Upper lobe of left lung (tissue), 6 donors: ENCODE measurements at regions not wholly inside any gene's neighbourhood (a gene's known extent, or its start where the extent isn't known, plus 50 kb on each side); places are given as distances from the start of the nearest gene placed in this dataset.

Experiments
- ATAC-seq, 2 donors: fragments of 200-7000 bp; cut with Tn5 transposase; one replicate each; pipeline ENCODE4 v1.9.1; 2022; ENCODE audit warnings: mild to moderate bottlenecking in 2 of 2, moderate library complexity in 2 of 2; ENCODE audit not compliant: low FRiP score in 2 of 2
- DNase-seq, 2 donors: peaks; one replicate each; pipeline ENCODE4 v3.0.0-alpha.2; 2019 to 2020
- H3K27ac ChIP-seq, 4 donors: fragments of 200-600 bp; sonication (generic); one replicate each; pipeline ENCODE4 v1.5.1; 2016 to 2019
- H3K27me3 ChIP-seq, 4 donors: fragments of 200-600 bp; sonication (generic); one replicate each; pipeline ENCODE4 v1.5.1; 2017 to 2019
- H3K36me3 ChIP-seq, 4 donors: fragments of 200-600 bp; sonication (generic); one replicate each; pipeline ENCODE4 v1.5.1; 2016 to 2019
- H3K4me1 ChIP-seq, 4 donors: fragments of 200-600 bp; sonication (generic); one replicate each; pipeline ENCODE4 v1.5.1; 2018 to 2019
- H3K4me3 ChIP-seq, 4 donors: fragments of 200-600 bp; sonication (generic); one replicate each; pipeline ENCODE4 v1.5.1; 2017 to 2019; ENCODE audit warnings: mild to moderate bottlenecking in 2 of 4, moderate library complexity in 1 of 4
- H3K9me3 ChIP-seq, 4 donors: fragments of 200-600 bp; sonication (generic); one replicate each; pipeline ENCODE4 v1.5.1; 2018 to 2019
- CTCF ChIP-seq, 6 experiments: fragments of 450-650 bp in 4 of 6; fragments of 200-600 bp in 2 of 6; sonication (generic) in 2 of 6; IDR thresholded peaks; one replicate each; pipeline ENCODE4 v1.5.1; 2016 to 2019; ENCODE audit warnings: antibody characterized with exemption in 6 of 6
- EP300 ChIP-seq, 4 donors: sonication (generic); formaldehyde crosslinking; IDR thresholded peaks; one replicate each; pipeline ENCODE4 v1.5.1; 2017; ENCODE audit warnings: antibody characterized with exemption in 4 of 4, control low read depth in 2 of 4
- POLR2A ChIP-seq, 4 donors: fragments of 450-650 bp; IDR thresholded peaks; one replicate each; pipeline ENCODE4 v1.5.1; 2016 to 2017; ENCODE audit warnings: antibody characterized with exemption in 4 of 4, mild to moderate bottlenecking in 2 of 4
- POLR2AphosphoS5 ChIP-seq, 2 donors: sonication (generic); formaldehyde crosslinking; IDR thresholded peaks; one replicate each; pipeline ENCODE4 v1.5.1; 2017; ENCODE audit warnings: antibody characterized with exemption in 2 of 2
- WGBS, 2 donors: methylation state at CpG; one replicate each; pipeline ENCODE4 v1.1.5; 2017 to 2018; 5-methylcytosine and 5-hydroxymethylcytosine counted together
- donor health status: DM: no; HTN: no; CAD: no; lungs with moderate emphysema.
- donor health status: DM: no; HTN: yes; CAD: no; lungs with severe emphysema.

GRCh38 chr17:33650304-33650703 is 357.2 kb upstream of the ASIC2 start:
- 70 to 73% methylated on average over 5 of the region's 5 CpGs for WGBS, 2 donors
- Histone ChIP-seq H3K27me3 (no peaks in the 10 kb centered on the region), H3K36me3 (no peaks in the 10 kb centered on the region), H3K9me3 (no peaks in the 10 kb centered on the region), H3K4me3 (no peak overlapping the region), H3K4me1 (peaks cover 0 to 3% (median 0%) of the 10 kb centered on the region in 4 donors), H3K27ac (no peak overlapping the region)
- TF ChIP-seq POLR2A (IDR thresholded peaks at IDR 0.05) (no peak), CTCF (IDR thresholded peaks at IDR 0.05) (no peak), EP300 (IDR thresholded peaks at IDR 0.05) (no peak), POLR2AphosphoS5 (IDR thresholded peaks at IDR 0.05) (no peak)
- DNase-seq: no peak
- ATAC-seq: no peak

GRCh38 chr17:33651686-33652085 is 358.6 kb upstream of the ASIC2 start:
- no peak for ATAC-seq

GRCh38 chr17:33652731-33653398 is 359.8 kb upstream of the ASIC2 start:
- DNase-seq (no peak), ATAC-seq (no peak)
- no peaks in the 10 kb centered on the region for H3K36me3 ChIP-seq
- 66 to 71% methylated on average over 6 of the region's 6 CpGs for WGBS, 2 donors
- no peak for TF ChIP-seq POLR2A (IDR thresholded peaks at IDR 0.05)
- no peak for TF ChIP-seq EP300 (IDR thresholded peaks at IDR 0.05)
- no peak for TF ChIP-seq CTCF (IDR thresholded peaks at IDR 0.05)
- TF ChIP-seq POLR2AphosphoS5 (IDR thresholded peaks at IDR 0.05): no peak
- no peaks in the 10 kb centered on the region for H3K27me3 ChIP-seq
- H3K4me1 ChIP-seq: peaks cover 0 to 3% (median 0%) of the 10 kb centered on the region in 4 donors
- no peaks in the 10 kb centered on the region for H3K9me3 ChIP-seq
- H3K27ac ChIP-seq: no peak overlapping the region
- no peak overlapping the region for H3K4me3 ChIP-seq

More at GRCh38 chr17:33651686-33652085, 358.6 kb upstream of the ASIC2 start:
- no peak overlapping the region for H3K4me3 ChIP-seq
- H3K4me1 ChIP-seq: peaks cover 0 to 3% (median 0%) of the 10 kb centered on the region in 4 donors
- H3K36me3 ChIP-seq: no peaks in the 10 kb centered on the region
- WGBS, 2 donors: 84 to 89% methylated on average over 2 to 3 of the region's 3 CpGs
- no peaks in the 10 kb centered on the region for H3K27me3 ChIP-seq
- H3K27ac ChIP-seq: no peak overlapping the region
- no peaks in the 10 kb centered on the region for H3K9me3 ChIP-seq
- TF ChIP-seq POLR2A (IDR thresholded peaks at IDR 0.05) (no peak), CTCF (IDR thresholded peaks at IDR 0.05) (no peak), POLR2AphosphoS5 (IDR thresholded peaks at IDR 0.05) (no peak)
- no peak for DNase-seq

- peaks cover 0 to 3% (median 0%) of the 10 kb centered on the region in 4 donors for H3K4me1 ChIP-seq
- no peak overlapping the region for H3K4me3 ChIP-seq
- H3K27me3 ChIP-seq: no peaks in the 10 kb centered on the region
- H3K9me3 ChIP-seq: no peaks in the 10 kb centered on the region
- TF ChIP-seq POLR2AphosphoS5 (IDR thresholded peaks at IDR 0.05) (no peak), CTCF (IDR thresholded peaks at IDR 0.05) (no peak), EP300 (IDR thresholded peaks at IDR 0.05) (no peak), POLR2A (IDR thresholded peaks at IDR 0.05) (no peak)
- ATAC-seq (no peak), DNase-seq (no peak)
- no peak overlapping the region for H3K27ac ChIP-seq
- no peaks in the 10 kb centered on the region for H3K36me3 ChIP-seq
Observed at GRCh38 chr17:33653399-33653788, 360.3 kb upstream of the ASIC2 start.

GRCh38 chr17:33657181-33657580 is 364.1 kb upstream of the ASIC2 start:
- DNase-seq: no peak
- WGBS, 2 donors: 51 to 73% methylated on average over 4 of the region's 4 CpGs
- Histone ChIP-seq H3K9me3 (no peaks in the 10 kb centered on the region), H3K4me1 (peaks cover 0 to 3% (median 0%) of the 10 kb centered on the region in 4 donors), H3K4me3 (no peak overlapping the region), H3K27ac (no peak overlapping the region), H3K36me3 (no peaks in the 10 kb centered on the region), H3K27me3 (no peaks in the 10 kb centered on the region)
- TF ChIP-seq EP300 (IDR thresholded peaks at IDR 0.05) (no peak), POLR2AphosphoS5 (IDR thresholded peaks at IDR 0.05) (no peak), CTCF (IDR thresholded peaks at IDR 0.05) (no peak), POLR2A (IDR thresholded peaks at IDR 0.05) (no peak)
- ATAC-seq: no peak
